GM20000 (cell line): ENCODE measurements at regions not wholly inside any gene's neighbourhood (a gene's known extent, or its start where the extent isn't known, plus 50 kb on each side); places are given as distances from the start of the nearest gene placed in this dataset.

Experiments used
- DNase-seq: peaks from one replicate; pipeline ENCODE4 v3.0.0; 2012; ENCODE audit warnings: low spot score
- CTCF ChIP-seq: IDR thresholded peaks from 2 replicates; pipeline ENCODE4 v1.5.1; 2012; ENCODE audit warnings: mild to moderate bottlenecking, control low read depth; ENCODE audit errors: extremely low read depth, missing control alignments

GRCh38 chr11:10922892-10923291 is 65.0 kb upstream of the ZBED5 start:
- no peak for DNase-seq
- TF ChIP-seq CTCF, result no peak

- TF ChIP-seq CTCF, result no peak
- no peak for DNase-seq
Measured at GRCh38 chr11:10920875-10921274, 63.0 kb upstream of the ZBED5 start.

- TF ChIP-seq CTCF, result no peak
- no peak for DNase-seq
Measured at GRCh38 chr11:10920205-10920604, 62.4 kb upstream of the ZBED5 start.

- DNase-seq, result no peak
- TF ChIP-seq CTCF, result no peak
Measured at GRCh38 chr11:10918698-10919097, 60.8 kb upstream of the ZBED5 start.

GRCh38 chr11:10918275-10918674 is 60.4 kb upstream of the ZBED5 start:
- no peak for DNase-seq
- no peak for TF ChIP-seq CTCF

GRCh38 chr11:10917802-10918201 is 59.9 kb upstream of the ZBED5 start:
- no peak for DNase-seq
- no peak for TF ChIP-seq CTCF

- no peak for DNase-seq
- no peak for TF ChIP-seq CTCF
Measured at GRCh38 chr11:10916665-10917064, 58.8 kb upstream of the ZBED5 start.
